B cell (primary cell): ENCODE measurements at regions not wholly inside any gene's neighbourhood (a gene's known extent, or its start where the extent isn't known, plus 50 kb on each side); places are given as distances from the start of the nearest gene placed in this dataset.

ENCODE experiments used
- ATAC-seq: fragments of 200-7000 bp; cut with Tn5 transposase; one replicate; pipeline ENCODE4 v1.10.0; 2021; ENCODE audit warnings: low read depth, mild to moderate bottlenecking, moderate number of reproducible peaks, moderate library complexity
- CTCF ChIA-PET: fragments of 350-600 bp; sonication (Branson Sonifier 250); formaldehyde crosslinking; loops from one replicate; lab custom pipeline; 2021; ENCODE audit warnings: antibody characterized with exemption, inconsistent platforms; lab: Charles Lee
- POLR2A ChIA-PET: fragments of 350-600 bp; sonication (Branson Sonifier 250); formaldehyde crosslinking; loops from one replicate; lab custom pipeline; 2021; ENCODE audit warnings: antibody characterized with exemption; lab: Charles Lee
- DNase-seq: peaks from one replicate; pipeline ENCODE4 v3.0.0; 2013
- H2AFZ ChIP-seq: 2 replicates; pipeline ENCODE4 v1.6.1; 2012; ENCODE audit warnings: mild to moderate bottlenecking, low read depth, low read length; ENCODE audit not compliant: insufficient read depth, poor library complexity, severe bottlenecking
- H3K27ac ChIP-seq, 2 donors: 1 replicate in 1 of 2; 2 replicates in 1 of 2; pipeline ENCODE4 v1.5.1; 2012 to 2013; ENCODE audit warnings: low read length in 2 of 2, mild to moderate bottlenecking in 2 of 2, moderate library complexity in 1 of 2
- H3K27me3 ChIP-seq, 4 experiments: fragments of 200-600 bp in 1 of 4; sonication (generic) in 1 of 4; replicated peaks in 1 of 4; 1 replicate in 2 of 4; 2 replicates in 2 of 4; pipeline versions ENCODE4 v1.6.1 to v1.7.0; 2013 to 2016; ENCODE audit warnings: low read length in 3 of 4, mild to moderate bottlenecking in 2 of 4, mixed read lengths in 1 of 4, moderate library complexity in 1 of 4; ENCODE audit not compliant: insufficient read depth in 4 of 4, control insufficient read depth in 3 of 4; ENCODE audit errors: control extremely low read depth in 1 of 4
- H3K36me3 ChIP-seq, 2 experiments: replicated peaks in 1 of 2; 1 replicate in 1 of 2; 2 replicates in 1 of 2; pipeline versions ENCODE4 v1.6.1 to v1.7.1; 2013; ENCODE audit warnings: low read length in 1 of 2; ENCODE audit not compliant: insufficient read depth in 2 of 2, control insufficient read depth in 1 of 2; ENCODE audit errors: control extremely low read depth in 1 of 2, extremely low read depth in 1 of 2
- H3K4me1 ChIP-seq, 2 donors: fragments of 200-600 bp in 1 of 2; sonication (generic) in 1 of 2; 1 replicate in 1 of 2; 2 replicates in 1 of 2; pipeline versions ENCODE4 v1.5.1 to v1.6.1; 2013 to 2017; ENCODE audit warnings: low read length in 2 of 2; ENCODE audit not compliant: control insufficient read depth in 2 of 2, insufficient read depth in 2 of 2
- H3K4me2 ChIP-seq: replicated peaks from 2 replicates; pipeline ENCODE3; 2012; ENCODE audit warnings: mild to moderate bottlenecking, low read depth, low read length; ENCODE audit not compliant: poor library complexity, severe bottlenecking
- H3K4me3 ChIP-seq, 5 experiments: fragments of 200-600 bp in 1 of 5; sonication (generic) in 1 of 5; 1 replicate in 3 of 5; 2 replicates in 2 of 5; pipeline versions ENCODE4 v1.5.1 to v1.7.0; 2011 to 2016; ENCODE audit warnings: low read length in 4 of 5, mild to moderate bottlenecking in 4 of 5, low read depth in 2 of 5, control low read depth in 1 of 5, moderate library complexity in 1 of 5; ENCODE audit not compliant: insufficient read depth in 1 of 5; ENCODE audit errors: control extremely low read depth in 1 of 5, extremely low read depth in 1 of 5
- H3K79me2 ChIP-seq: fragments of 200-600 bp; sonication (generic); one replicate; pipeline ENCODE4 v1.6.0; 2016; ENCODE audit warnings: low read length; ENCODE audit not compliant: control insufficient read depth, insufficient read depth
- H3K9ac ChIP-seq: fragments of 200-600 bp; sonication (generic); 2 replicates; pipeline ENCODE4 v1.6.1; 2017; ENCODE audit warnings: mild to moderate bottlenecking, low read length, moderate library complexity
- H3K9me3 ChIP-seq, 3 donors: one replicate each; pipeline versions ENCODE4 v1.6.1 to v1.7.1; 2013; ENCODE audit warnings: low read length in 2 of 3; ENCODE audit not compliant: control insufficient read depth in 2 of 3, insufficient read depth in 1 of 3; ENCODE audit errors: control extremely low read depth in 1 of 3
- H4K20me1 ChIP-seq: 2 replicates; pipeline ENCODE4 v1.6.0; 2012; ENCODE audit warnings: mild to moderate bottlenecking, low read length; ENCODE audit not compliant: insufficient read depth, control insufficient read depth, poor library complexity, severe bottlenecking
- H3K27ac Mint-ChIP-seq: one replicate; pipeline ENCODE4 v1.8.0; 2021; ENCODE audit warnings: mixed read lengths
- H3K27me3 Mint-ChIP-seq: one replicate; pipeline ENCODE4 v1.8.0; 2021; ENCODE audit warnings: mixed read lengths
- H3K4me1 Mint-ChIP-seq: one replicate; pipeline ENCODE4 v1.8.0; 2021; ENCODE audit warnings: mixed read lengths
- H3K4me3 Mint-ChIP-seq: one replicate; pipeline ENCODE4 v1.8.0; 2021; ENCODE audit warnings: mixed read lengths
- H3K9me3 Mint-ChIP-seq: one replicate; pipeline ENCODE4 v1.8.0; 2022; ENCODE audit warnings: mixed read lengths; ENCODE audit not compliant: insufficient read depth
- EZH2 ChIP-seq: IDR thresholded peaks from 2 replicates; pipeline ENCODE4 v1.6.1; 2012; ENCODE audit warnings: borderline replicate concordance, low read depth, mild to moderate bottlenecking, moderate library complexity, low read length; ENCODE audit not compliant: insufficient read depth, poor library complexity, severe bottlenecking
- WGBS: methylation state at CpG from one replicate; pipeline ENCODE4 v1.1.5; 2013; ENCODE audit warnings: missing lambda C conversion rate; ENCODE audit not compliant: insufficient coverage; 5-methylcytosine and 5-hydroxymethylcytosine counted together
- intact Hi-C: fragments of 100-400 bp; cut with micrococcal nuclease; formaldehyde crosslinking; loops from one replicate; pipeline ENCODE4 v1.10.0; 2022
- TF ChIP-seq, protein P1 (sequence below): fragments of 200-600 bp; IDR thresholded peaks from one replicate; pipeline ENCODE4 v1.8.0; 2022; ENCODE audit warnings: antibody characterized with exemption, mild to moderate bottlenecking

DNA sequence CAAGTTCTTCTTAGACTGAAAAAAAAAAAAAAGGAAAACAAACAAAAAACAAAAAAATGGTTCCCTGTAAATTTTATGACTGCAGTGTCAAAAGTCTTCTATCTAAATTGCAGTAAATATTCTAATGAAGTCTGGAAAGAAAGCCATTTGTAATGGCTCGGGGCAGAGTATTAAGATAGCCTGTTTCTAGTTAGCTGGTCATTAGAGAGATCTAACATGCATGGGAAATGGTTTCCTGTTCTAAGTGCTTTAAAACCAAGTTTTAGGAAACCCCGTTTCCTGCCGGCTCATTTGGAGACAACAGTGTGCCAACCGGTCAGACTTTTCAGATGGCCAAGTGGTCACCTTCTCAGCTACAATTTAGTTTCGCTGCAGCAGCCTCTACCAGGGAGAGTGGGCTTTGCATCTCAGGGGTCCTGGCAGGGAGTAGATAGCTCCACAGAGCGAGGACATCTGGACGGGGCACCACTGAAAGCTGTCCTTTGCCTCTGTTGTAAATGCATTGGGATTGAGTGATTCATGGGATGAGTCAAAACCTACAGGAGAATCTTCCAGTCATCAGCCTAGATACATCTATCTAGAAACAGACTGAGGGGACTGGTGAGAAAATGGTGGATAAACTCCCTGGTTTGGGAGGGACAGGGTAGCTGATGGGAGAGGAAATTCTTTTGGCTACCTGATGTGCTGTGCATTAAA, 473.2 kb upstream of the SALL1 start:
- H3K9ac ChIP-seq: no peak overlapping the region
- H3K79me2 ChIP-seq: no peaks in the 10 kb centered on the region
- Mint-ChIP-seq H3K27me3 (no peaks in the 10 kb centered on the region), H3K4me3 (no peak overlapping the region), H3K4me1 (no peaks in the 10 kb centered on the region), H3K27ac (no peak overlapping the region), H3K9me3 (peaks cover 4% of the 10 kb centered on the region)
- no peak overlapping the region for H3K27ac ChIP-seq
- no peak overlapping the region for H2AFZ ChIP-seq
- H3K4me3 ChIP-seq: no peak overlapping the region
- intact Hi-C loops: no loop called here
- WGBS: 22% methylated on average over 7 of the region's 7 CpGs
- peaks cover 0 to 9% (median 0%) of the 10 kb centered on the region in 3 donors for H3K9me3 ChIP-seq
- no peak overlapping the region for H3K4me2 ChIP-seq
- no peak for DNase-seq
- CTCF ChIA-PET: no interaction called here
- POLR2A ChIA-PET: no interaction called here
- TF ChIP-seq, protein P1, sequence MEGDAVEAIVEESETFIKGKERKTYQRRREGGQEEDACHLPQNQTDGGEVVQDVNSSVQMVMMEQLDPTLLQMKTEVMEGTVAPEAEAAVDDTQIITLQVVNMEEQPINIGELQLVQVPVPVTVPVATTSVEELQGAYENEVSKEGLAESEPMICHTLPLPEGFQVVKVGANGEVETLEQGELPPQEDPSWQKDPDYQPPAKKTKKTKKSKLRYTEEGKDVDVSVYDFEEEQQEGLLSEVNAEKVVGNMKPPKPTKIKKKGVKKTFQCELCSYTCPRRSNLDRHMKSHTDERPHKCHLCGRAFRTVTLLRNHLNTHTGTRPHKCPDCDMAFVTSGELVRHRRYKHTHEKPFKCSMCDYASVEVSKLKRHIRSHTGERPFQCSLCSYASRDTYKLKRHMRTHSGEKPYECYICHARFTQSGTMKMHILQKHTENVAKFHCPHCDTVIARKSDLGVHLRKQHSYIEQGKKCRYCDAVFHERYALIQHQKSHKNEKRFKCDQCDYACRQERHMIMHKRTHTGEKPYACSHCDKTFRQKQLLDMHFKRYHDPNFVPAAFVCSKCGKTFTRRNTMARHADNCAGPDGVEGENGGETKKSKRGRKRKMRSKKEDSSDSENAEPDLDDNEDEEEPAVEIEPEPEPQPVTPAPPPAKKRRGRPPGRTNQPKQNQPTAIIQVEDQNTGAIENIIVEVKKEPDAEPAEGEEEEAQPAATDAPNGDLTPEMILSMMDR: no peak
- no peak for TF ChIP-seq EZH2
- no peaks in the 10 kb centered on the region for H4K20me1 ChIP-seq
- no peaks in the 10 kb centered on the region for H3K27me3 ChIP-seq
- H3K36me3 ChIP-seq: no peaks in the 10 kb centered on the region
- no peak for ATAC-seq
- no peaks in the 10 kb centered on the region for H3K4me1 ChIP-seq

DNA sequence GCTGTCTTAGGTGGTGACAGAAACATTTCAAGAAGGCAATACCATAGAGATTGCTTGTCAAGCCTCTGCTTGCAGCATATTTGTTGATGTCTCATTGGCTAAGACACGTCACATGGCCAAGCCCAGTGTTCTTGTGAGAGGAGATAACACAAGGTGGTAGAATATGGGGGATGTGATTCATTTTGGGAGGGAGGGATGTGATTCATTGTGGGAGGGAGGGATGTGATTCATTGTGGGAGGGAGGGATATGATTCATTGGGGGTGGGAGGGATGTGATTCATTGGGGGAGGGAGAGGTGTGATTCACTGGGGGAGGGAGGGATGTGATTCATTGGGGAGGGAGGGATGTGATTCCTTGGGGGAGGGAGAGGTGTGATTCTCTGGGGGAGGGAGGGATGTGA, 470.5 kb upstream of the SALL1 start:
- TF ChIP-seq, protein P1: no peak
- no peak for TF ChIP-seq EZH2
- H3K4me1 Mint-ChIP-seq: no peaks in the 10 kb centered on the region
- H3K27me3 Mint-ChIP-seq: no peaks in the 10 kb centered on the region
- H3K27ac Mint-ChIP-seq: no peak overlapping the region
- H3K27ac ChIP-seq: no peak overlapping the region
- no peaks in the 10 kb centered on the region for H3K27me3 ChIP-seq
- DNase-seq (no peak), ATAC-seq (no peak)
- no peak overlapping the region for H2AFZ ChIP-seq
- H4K20me1 ChIP-seq: no peaks in the 10 kb centered on the region
- no peaks in the 10 kb centered on the region for H3K79me2 ChIP-seq
- H3K36me3 ChIP-seq: no peaks in the 10 kb centered on the region
- ChIA-PET CTCF (no interaction called here), POLR2A (no interaction called here)
- no peak overlapping the region for H3K4me2 ChIP-seq
- peaks cover 5% of the 10 kb centered on the region for H3K9me3 Mint-ChIP-seq
- intact Hi-C loops: no loop called here
- H3K4me3 Mint-ChIP-seq: no peak overlapping the region
- 80% methylated on average over 1 of the region's 1 CpG for WGBS
- H3K9ac ChIP-seq: no peak overlapping the region
- H3K4me1 ChIP-seq: no peaks in the 10 kb centered on the region
- no peak overlapping the region for H3K4me3 ChIP-seq
- peaks cover 0 to 6% (median 0%) of the 10 kb centered on the region in 3 donors for H3K9me3 ChIP-seq
